SK-MEL-5 (cell line): ENCODE measurements at regions not wholly inside any gene's neighbourhood (a gene's known extent, or its start where the extent isn't known, plus 50 kb on each side); places are given as distances from the start of the nearest gene placed in this dataset.

Source experiments
- DNase-seq: peaks from one replicate; pipeline ENCODE4 v3.0.0-alpha.2; 2016; ENCODE audit warnings: low read depth, low spot score
- in situ Hi-C: cut with HindIII; loops from 2 replicates; pipeline ENCODE4 v1.10.0; 2016; ENCODE audit warnings: low sequenced_read_pairs, high pct_unique_total_duplicates, low pct_unique_long_range_greater_than_20kb

- in situ Hi-C loops = no loop called here
- no peak for DNase-seq
Measured at GRCh38 chr9:105858006-105858690, 163.8 kb downstream of the TMEM38B start.

- no peak for DNase-seq
- in situ Hi-C loops = no loop called here
Measured at GRCh38 chr9:105858877-105859276, 164.5 kb downstream of the TMEM38B start.

DNA sequence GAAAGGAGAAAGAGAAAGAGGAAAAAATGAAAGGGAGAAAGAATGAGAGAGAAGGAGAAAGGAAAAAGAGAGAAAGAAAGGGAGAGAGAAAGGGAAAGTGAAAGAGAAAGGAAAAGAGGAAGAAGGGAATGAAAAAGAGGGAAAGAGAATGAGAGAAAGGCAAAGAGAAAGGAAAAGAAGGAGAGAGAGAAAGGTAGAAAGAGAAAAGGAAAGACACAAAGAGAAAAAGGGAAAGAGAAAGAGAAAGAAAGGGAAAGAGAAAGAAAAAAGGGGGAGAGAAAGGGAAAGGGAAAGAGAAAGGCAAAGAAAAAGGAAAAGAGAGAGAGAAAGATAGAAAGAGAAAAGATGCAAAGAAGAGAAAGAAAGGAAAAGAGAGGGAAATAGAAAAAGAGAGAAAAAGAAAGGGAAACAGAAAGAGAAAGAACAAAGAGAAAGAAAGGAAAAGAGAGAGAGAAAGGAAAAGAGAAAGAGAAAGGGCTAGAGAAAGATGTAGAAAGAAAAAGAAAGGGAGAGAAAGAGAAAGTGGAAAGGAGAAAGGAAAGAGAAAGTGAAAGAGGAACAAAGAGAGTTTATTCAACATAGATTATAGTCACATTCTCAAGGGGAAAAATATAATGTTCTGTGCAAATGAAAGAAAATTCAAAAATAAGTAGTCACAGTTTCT is 165.2 kb downstream of the TMEM38B start:
- in situ Hi-C loops = no loop called here
- no peak for DNase-seq

- in situ Hi-C loops = no loop called here
- no peak for DNase-seq
Measured at GRCh38 chr9:105860516-105860915, 166.2 kb downstream of the TMEM38B start.

GRCh38 chr9:105861972-105862371 is 167.6 kb downstream of the TMEM38B start:
- in situ Hi-C loops = no loop called here
- DNase-seq = no peak

DNA sequence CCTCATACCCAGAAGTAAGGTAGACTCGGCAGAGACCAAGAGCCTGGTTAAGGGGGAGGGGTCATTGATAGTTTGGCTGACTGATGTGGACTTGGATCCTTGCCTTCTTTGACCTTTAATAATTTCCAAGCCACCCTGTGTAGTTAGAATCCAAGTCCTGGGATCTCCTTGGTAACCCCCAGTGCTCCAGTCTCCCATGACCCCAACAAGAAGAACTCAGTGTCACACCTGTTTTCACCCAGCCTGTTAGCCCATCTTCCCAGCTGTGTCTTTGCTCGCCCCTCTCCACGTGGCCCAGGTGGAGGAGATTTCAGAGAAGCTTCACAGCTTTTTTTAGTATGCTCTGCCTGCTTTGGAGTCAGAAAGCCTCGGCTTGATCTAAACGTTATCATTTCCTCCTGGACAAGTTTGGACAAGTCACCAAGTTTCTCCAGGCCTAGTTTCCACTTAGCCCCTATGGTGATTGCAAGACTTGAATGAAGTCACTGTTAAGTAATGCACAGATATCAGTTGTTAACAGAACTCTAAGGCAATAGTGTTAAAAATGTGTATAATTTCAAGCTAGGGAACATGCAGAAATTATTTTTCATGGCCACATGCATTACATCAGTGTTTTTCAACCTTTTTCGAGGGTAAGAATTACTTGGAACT is 170.0 kb downstream of the TMEM38B start:
- no peak for DNase-seq
- in situ Hi-C loops = no loop called here

DNA sequence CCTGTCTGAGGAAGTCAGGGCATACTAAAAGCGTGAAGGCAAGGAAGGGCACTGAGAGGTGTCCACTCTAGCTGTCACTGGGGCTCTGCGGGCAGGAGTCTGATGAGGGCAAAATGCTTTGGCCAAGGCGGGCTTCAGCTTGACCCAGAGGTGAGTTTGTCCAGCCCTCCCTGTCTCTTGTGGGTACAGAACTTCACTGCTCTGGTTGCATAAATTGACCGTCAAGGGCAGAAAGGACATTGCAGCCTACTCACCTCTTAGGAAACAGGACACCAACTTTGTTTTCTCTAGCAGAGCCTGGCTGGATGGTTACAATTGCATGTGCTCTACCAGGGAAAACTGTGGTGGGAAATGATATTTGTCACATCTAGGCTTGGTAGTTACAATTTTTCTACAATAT is 170.9 kb downstream of the TMEM38B start:
- no peak for DNase-seq
- in situ Hi-C loops = no loop called here

GRCh38 chr9:105871540-105871939 is 177.2 kb downstream of the TMEM38B start:
- DNase-seq = no peak

GRCh38 chr9:105873801-105874200 is 179.5 kb downstream of the TMEM38B start:
- DNase-seq = peak; percentile 31
- in situ Hi-C loops = no loop called here

More at GRCh38 chr9:105871540-105871939, 177.2 kb downstream of the TMEM38B start:
- in situ Hi-C loops = no loop called here

DNA sequence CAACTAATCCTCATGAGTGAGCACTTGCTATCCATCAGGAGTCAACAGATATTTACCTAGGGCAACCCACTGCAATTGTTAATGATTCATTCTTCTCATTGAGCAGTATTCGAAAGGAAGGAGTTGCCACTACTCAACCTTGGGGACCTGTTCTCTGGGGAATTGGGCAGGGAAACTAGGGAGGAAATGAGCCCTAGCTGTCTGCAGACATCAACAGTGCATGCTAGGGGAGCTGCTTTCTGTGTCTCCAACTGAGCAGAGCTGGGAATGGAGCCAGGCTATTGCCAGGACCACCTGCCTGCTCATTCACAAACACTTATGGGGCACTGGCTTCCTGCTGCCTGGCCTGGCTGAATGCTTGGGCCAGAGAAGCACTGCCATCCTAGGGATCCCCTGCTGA is 183.4 kb downstream of the TMEM38B start:
- in situ Hi-C loops = no loop called here
- no peak for DNase-seq

DNA sequence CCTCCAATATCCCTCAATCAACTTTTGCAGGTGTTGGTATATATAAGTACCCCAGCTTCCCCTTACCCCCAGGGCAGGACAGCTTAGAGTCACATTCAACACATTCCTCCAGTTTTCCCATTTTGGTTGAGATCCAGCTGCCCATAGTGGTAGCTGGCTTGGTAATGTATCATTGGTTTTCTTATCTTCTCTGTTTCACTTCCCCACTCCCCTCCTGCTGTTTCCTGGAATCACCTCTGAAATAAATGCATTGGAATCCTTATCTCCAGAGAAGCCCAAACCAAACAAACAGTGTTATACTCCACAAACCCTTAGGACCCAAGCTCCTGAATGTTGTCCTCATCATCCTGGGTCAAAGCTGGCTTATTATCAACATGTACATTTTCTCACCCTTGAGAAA is 184.8 kb downstream of the TMEM38B start:
- in situ Hi-C loops = no loop called here

GRCh38 chr9:105880517-105880916 is 186.2 kb downstream of the TMEM38B start:
- peak; percentile 25 for DNase-seq
- in situ Hi-C loops = no loop called here

More for the DNA sequence above, 184.8 kb downstream of the TMEM38B start:
- DNase-seq = no peak

GRCh38 chr9:105881021-105881420 is 186.7 kb downstream of the TMEM38B start:
- in situ Hi-C loops = no loop called here
- DNase-seq = no peak

GRCh38 chr9:105881654-105882349 is 187.5 kb downstream of the TMEM38B start:
- in situ Hi-C loops = no loop called here
- peak; percentile 94 for DNase-seq

DNA sequence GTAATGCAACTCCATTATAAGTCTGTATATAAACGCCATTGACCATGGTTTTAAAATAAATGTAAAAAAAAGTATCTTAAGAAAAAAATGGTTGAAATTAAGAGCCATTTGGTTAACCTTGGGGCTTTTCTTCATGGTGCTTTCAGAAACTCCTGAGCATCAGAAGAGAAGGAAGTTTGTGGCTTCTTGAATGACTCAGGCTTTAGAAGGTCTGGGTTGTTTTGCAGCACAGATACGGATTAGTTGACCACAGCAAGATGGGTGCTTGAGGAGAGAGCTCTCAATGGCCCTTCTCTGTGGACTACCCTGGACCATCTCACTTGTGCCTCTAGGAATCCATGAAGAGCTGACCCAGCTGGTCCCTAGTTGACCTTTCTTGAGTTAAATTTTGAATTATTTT is 189.5 kb downstream of the TMEM38B start:
- DNase-seq = peak; percentile 28
- in situ Hi-C loops = no loop called here

DNA sequence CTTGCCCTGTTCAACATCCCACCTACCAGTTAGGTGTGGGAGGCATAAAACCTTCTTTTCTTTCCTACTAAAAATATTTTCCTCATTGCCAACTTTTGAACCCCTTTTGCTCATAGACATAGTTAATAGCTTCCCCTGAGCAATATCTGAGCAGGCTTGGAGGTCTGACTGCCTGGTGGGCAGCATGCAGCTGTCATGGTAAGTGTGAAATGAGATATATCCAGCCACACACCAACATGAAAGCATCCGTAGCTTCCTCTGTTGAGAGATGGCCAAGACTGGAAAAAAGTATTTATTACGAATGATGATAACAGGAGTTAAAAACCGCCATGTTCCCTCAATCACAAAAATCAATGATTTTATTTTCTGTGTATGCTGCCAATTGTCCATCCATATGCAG is 190.1 kb downstream of the TMEM38B start:
- in situ Hi-C loops = no loop called here
- DNase-seq = no peak

- DNase-seq = peak; percentile 86
- in situ Hi-C loops = no loop called here
Measured at GRCh38 chr9:105886136-105886535, 191.8 kb downstream of the TMEM38B start.

- in situ Hi-C loops = no loop called here
- peak; percentile 98 for DNase-seq
Measured at GRCh38 chr9:105887679-105888078, 193.3 kb downstream of the TMEM38B start.
